LNCAP (cell line): ENCODE measurements at regions not wholly inside any gene's neighbourhood (a gene's known extent, or its start where the extent isn't known, plus 50 kb on each side); places are given as distances from the start of the nearest gene placed in this dataset.

ENCODE experiments used
- CTCF ChIP-seq: fragments of 450-650 bp; IDR thresholded peaks from 2 replicates; pipeline ENCODE4 v1.5.1; 2017; ENCODE audit warnings: mild to moderate bottlenecking

GRCh38 chr1:221149111-221149510, 269.9 kb downstream of the HLX start:
- TF ChIP-seq CTCF = no peak

GRCh38 chr1:221149555-221150075, 270.4 kb downstream of the HLX start:
- no peak for TF ChIP-seq CTCF

DNA sequence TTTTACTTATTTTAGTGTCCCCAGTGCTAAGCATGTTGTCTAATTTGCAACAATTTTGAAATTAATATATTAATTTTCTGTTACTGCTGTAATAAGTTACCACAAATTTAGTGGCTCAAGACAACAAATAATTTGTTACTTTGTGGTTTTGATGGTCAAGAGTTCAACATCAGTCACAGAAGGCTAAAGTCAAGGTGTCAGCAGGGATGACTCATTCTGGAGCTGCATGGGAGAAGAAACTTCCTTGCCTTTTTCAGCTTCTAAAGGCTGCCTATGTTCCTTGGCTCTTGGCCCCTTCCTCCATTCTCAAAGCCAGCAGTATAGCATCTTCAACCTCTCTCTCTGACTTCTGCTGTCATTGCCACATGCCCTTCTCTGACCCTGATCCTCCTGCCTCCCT, 271.8 kb downstream of the HLX start:
- TF ChIP-seq CTCF = no peak

- TF ChIP-seq CTCF = no peak
Measured at GRCh38 chr1:221154932-221155331, 275.7 kb downstream of the HLX start.

DNA sequence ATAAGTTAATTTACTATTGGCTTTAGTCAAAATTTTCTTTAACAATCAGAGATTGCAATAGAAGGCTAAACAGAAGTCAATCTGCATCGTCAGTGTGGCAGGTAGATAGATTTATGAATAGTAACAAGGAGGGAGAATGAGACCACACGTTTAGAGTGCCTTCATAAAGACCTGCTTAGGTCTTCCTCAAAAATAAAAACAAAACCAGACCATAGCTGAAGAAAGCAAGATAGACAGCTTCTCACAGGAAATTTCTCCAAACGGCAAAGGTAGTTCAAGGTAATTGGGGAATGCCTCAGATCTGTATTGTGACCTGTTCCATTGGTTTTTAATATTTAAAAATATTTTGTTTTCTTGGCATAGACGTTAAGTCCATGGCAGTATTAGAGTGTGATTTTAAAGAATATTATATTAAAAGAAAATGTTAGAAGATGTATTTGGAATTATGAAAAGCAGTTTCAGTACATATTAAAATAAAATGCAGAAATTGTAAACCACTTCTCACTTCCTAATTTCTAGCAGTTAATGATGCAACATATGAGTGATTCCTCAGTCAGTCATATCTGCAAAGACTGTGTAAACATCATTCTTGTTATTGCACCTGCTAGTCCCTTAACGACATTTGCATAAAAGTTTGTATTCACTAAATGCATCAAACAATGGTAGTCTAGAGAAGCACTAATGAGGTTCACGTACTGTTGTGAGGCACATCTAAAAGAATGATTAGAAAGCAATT, 278.0 kb downstream of the HLX start:
- TF ChIP-seq CTCF = no peak

DNA sequence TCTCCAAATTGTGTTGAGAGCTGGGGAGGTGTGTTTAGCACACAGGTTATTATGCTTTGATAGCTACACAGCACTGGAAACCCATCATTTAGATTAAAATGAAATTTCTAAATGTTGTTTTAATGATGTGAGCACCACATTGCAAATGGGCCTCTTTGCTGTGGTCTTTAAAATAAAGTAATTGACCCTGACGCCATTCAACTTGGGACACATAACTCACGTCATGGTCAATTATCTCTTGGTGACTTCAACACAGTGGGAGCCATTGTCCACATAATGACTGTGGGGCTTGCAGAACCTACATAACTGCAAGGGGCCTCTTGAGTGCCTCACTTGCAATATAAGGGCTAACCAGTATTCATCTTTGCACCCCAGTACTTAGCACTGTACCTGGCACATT, 280.4 kb downstream of the HLX start:
- no peak for TF ChIP-seq CTCF

GRCh38 chr1:221161571-221162041, 282.4 kb downstream of the HLX start:
- no peak for TF ChIP-seq CTCF
